ENCODE measurements at regions not wholly inside any gene's neighbourhood (a gene's known extent, or its start where the extent isn't known, plus 50 kb on each side); places are given as distances from the start of the nearest gene placed in this dataset.

DNA sequence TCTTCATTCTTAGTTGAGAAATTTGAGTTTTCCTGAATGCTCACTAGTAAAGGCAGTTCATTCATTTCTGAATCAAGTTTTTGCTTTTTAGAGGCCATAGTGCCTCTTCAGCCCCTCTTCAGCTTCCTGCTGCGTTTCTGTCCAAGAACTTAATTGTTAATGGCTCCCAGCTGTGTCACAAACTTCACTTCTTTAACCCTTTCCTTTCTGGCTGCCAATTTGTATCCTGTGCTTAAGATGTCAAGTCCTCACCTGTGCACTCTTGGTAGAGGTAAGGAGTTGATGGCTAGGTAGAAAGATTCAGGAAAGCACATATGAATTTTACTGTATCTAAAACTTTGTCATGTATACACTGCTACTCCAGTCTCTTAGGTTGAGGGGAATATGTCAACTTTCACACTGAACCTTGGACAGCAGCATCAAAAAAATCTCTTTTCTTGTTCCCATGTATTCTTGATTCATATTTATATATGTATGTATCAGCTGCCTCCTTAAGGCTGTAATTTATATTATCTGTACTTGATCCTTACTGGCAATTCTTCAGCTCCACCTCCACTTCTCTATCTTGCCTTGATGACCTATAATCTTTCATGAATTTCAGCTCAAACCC lies 612.8 kb downstream of the LMO4 start:
- 17 to 35% (median 32%) methylated on average over 1 of the region's 1 CpG for WGBS, 5 donors
- TF ChIP-seq, protein P1, sequence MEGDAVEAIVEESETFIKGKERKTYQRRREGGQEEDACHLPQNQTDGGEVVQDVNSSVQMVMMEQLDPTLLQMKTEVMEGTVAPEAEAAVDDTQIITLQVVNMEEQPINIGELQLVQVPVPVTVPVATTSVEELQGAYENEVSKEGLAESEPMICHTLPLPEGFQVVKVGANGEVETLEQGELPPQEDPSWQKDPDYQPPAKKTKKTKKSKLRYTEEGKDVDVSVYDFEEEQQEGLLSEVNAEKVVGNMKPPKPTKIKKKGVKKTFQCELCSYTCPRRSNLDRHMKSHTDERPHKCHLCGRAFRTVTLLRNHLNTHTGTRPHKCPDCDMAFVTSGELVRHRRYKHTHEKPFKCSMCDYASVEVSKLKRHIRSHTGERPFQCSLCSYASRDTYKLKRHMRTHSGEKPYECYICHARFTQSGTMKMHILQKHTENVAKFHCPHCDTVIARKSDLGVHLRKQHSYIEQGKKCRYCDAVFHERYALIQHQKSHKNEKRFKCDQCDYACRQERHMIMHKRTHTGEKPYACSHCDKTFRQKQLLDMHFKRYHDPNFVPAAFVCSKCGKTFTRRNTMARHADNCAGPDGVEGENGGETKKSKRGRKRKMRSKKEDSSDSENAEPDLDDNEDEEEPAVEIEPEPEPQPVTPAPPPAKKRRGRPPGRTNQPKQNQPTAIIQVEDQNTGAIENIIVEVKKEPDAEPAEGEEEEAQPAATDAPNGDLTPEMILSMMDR (IDR thresholded peaks at IDR 0.05 in 8 of 11, conservative IDR thresholded peaks at IDR 0.05 in 3 of 11) = no peak
- no peak for TF ChIP-seq POLR2AphosphoS5 (IDR thresholded peaks at IDR 0.05)
- no peak for TF ChIP-seq POLR2A (IDR thresholded peaks at IDR 0.05)
- DNase-seq = no peak
- Histone ChIP-seq H3K9me3 (no peaks in the 10 kb centered on the region), H3K4me3 (no peak overlapping the region), H3K4me1 (no peaks in the 10 kb centered on the region), H3K27me3 (replicated peaks in 1 of 7) (no peaks in the 10 kb centered on the region), H3K36me3 (no peaks in the 10 kb centered on the region), H3K27ac (no peak overlapping the region)
- intact Hi-C loops (cut with DNase I; ENCODE audit: low total_unique reads) = no loop called here

DNA sequence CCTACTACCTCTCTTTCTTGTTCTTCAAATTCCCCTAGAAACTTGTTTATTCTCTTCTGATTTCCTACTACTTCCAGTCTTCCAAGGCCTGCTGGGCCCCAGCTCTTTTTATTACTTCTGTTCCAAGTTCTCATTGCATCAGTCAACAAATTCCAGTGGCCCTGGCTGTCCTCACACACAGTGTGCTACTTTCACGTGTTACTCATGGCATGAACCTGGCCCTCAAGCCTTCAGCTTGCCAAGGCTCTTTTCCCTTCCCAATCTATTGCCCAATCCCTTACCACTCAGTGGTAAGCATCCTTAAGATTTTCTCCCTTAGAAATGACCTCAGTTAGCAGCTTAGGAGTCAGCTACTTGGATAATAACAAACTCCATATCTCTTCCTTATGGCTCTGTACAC lies 613.5 kb downstream of the LMO4 start:
- no peaks in the 10 kb centered on the region for H3K27me3 ChIP-seq (replicated peaks in 1 of 7)
- H3K36me3 ChIP-seq = no peaks in the 10 kb centered on the region
- no peaks in the 10 kb centered on the region for H3K9me3 ChIP-seq
- DNase-seq = no peak
- intact Hi-C loops (cut with DNase I; ENCODE audit: low total_unique reads) = no loop called here
- no peak overlapping the region for H3K27ac ChIP-seq
- H3K4me1 ChIP-seq = no peaks in the 10 kb centered on the region
- WGBS, 5 donors = 54 to 83% (median 72%) methylated on average over 1 of the region's 1 CpG
- TF ChIP-seq POLR2AphosphoS5 (IDR thresholded peaks at IDR 0.05) = no peak
- no peak for TF ChIP-seq POLR2A (IDR thresholded peaks at IDR 0.05)
- TF ChIP-seq, protein P1 (IDR thresholded peaks at IDR 0.05 in 8 of 11, conservative IDR thresholded peaks at IDR 0.05 in 3 of 11) = no peak
- H3K4me3 ChIP-seq = no peak overlapping the region

DNA sequence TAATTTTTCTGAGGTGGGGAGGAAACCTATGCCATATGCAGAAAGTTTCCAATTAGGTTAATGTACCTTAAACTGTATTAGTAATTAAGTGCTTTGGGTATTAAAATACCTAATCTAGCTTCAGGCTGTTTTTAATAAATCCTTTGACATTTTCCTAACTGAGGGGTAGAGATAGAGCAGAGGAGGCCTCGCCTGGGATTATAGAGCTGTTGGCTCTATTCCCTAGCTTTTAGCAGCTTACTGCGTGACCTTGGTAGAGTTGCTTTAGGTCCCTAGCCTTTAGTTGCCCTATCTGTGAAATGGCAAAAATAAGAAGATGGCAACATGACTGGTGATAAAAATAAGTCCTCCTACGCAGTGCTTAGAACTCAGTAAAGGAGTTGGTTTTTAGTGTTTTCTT lies 621.0 kb downstream of the LMO4 start:
- Histone ChIP-seq H3K36me3 (no peaks in the 10 kb centered on the region), H3K9me3 (no peaks in the 10 kb centered on the region), H3K4me1 (peaks cover 0 to 15% (median 12%) of the 10 kb centered on the region in 6 donors), H3K27ac (no peak overlapping the region), H3K27me3 (replicated peaks in 1 of 7) (no peaks in the 10 kb centered on the region), H3K4me3 (no peak overlapping the region)
- TF ChIP-seq, protein P1 (IDR thresholded peaks at IDR 0.05 in 8 of 11, conservative IDR thresholded peaks at IDR 0.05 in 3 of 11) = no peak
- TF ChIP-seq POLR2A (IDR thresholded peaks at IDR 0.05) = no peak
- no peak for TF ChIP-seq POLR2AphosphoS5 (IDR thresholded peaks at IDR 0.05)
- intact Hi-C loops (cut with DNase I; ENCODE audit: low total_unique reads) = loop anchor here (5.0 to 10.0 kb wide), 3 partner anchors 625 to 797 kb away; partner anchors contain the start of gene LMO4
- DNase-seq = no peak
- WGBS, 5 donors = 53 to 84% (median 74%) methylated on average over 3 of the region's 3 CpGs

DNA sequence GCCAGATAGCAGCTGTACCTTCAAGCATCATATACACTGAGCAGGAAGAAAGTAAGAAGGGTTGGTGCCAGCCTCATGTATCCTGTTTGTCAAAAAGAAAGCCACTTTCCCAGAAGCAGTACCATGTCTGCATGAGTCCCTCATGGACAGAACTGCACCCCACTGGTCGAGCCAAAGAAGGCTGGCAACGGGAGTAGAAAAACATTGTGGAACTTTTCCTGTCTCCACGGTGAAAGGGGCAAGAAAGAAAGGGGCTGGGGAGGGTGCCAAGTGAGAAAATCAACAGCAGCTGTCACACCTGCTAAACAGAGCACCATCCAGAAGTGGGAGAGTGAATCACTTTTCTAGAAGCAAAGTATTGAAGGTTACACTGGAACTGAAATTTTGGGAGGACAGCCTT lies 621.7 kb downstream of the LMO4 start:
- WGBS, 5 donors = 54 to 71% (median 61%) methylated on average over 3 of the region's 3 CpGs
- intact Hi-C loops (cut with DNase I; ENCODE audit: low total_unique reads) = loop anchor here (5.0 to 10.0 kb wide), 3 partner anchors 626 to 798 kb away; partner anchors contain the start of gene LMO4
- H3K27ac ChIP-seq = no peak overlapping the region
- H3K27me3 ChIP-seq (replicated peaks in 1 of 7) = no peaks in the 10 kb centered on the region
- peaks cover 0 to 15% (median 12%) of the 10 kb centered on the region in 6 donors for H3K4me1 ChIP-seq
- H3K9me3 ChIP-seq = no peaks in the 10 kb centered on the region
- TF ChIP-seq POLR2A (IDR thresholded peaks at IDR 0.05) (no peak), POLR2AphosphoS5 (IDR thresholded peaks at IDR 0.05) (no peak)
- TF ChIP-seq, protein P1 (IDR thresholded peaks at IDR 0.05 in 8 of 11, conservative IDR thresholded peaks at IDR 0.05 in 3 of 11) = no peak
- H3K36me3 ChIP-seq = no peaks in the 10 kb centered on the region
- no peak for DNase-seq
- H3K4me3 ChIP-seq = no peak overlapping the region
